DND-41 (cell line): ENCODE measurements at regions not wholly inside any gene's neighbourhood (a gene's known extent, or its start where the extent isn't known, plus 50 kb on each side); places are given as distances from the start of the nearest gene placed in this dataset.

Source experiments
- ATAC-seq: fragments of 200-7000 bp; cut with Tn5 transposase; 3 replicates; pipeline ENCODE4 v1.9.1; 2021; ENCODE audit warnings: low read depth; ENCODE audit not compliant: insufficient read depth
- DNase-seq: peaks from one replicate; pipeline ENCODE4 v3.0.0-alpha.2; 2020
- H2AFZ ChIP-seq: 2 replicates; pipeline ENCODE4 v1.6.0; 2012; ENCODE audit warnings: low read depth, low read length
- H3K27ac ChIP-seq: 2 replicates; pipeline ENCODE4 v1.5.1; 2012; ENCODE audit warnings: low read length, inconsistent platforms
- H3K27me3 ChIP-seq: fragments of 200-600 bp; sonication (generic); 2 replicates; pipeline ENCODE4 v1.6.0; 2012; ENCODE audit warnings: low read length, mild to moderate bottlenecking, inconsistent platforms; ENCODE audit not compliant: insufficient read depth, poor library complexity
- H3K36me3 ChIP-seq: 2 replicates; pipeline ENCODE4 v1.5.1; 2012; ENCODE audit warnings: low read length, inconsistent platforms; ENCODE audit not compliant: insufficient read depth
- H3K4me1 ChIP-seq: 2 replicates; pipeline ENCODE4 v1.5.1; 2012; ENCODE audit warnings: mild to moderate bottlenecking, low read length; ENCODE audit not compliant: insufficient read depth
- H3K4me2 ChIP-seq: 2 replicates; pipeline ENCODE4 v1.6.0; 2012; ENCODE audit warnings: mild to moderate bottlenecking, moderate library complexity, low read length, inconsistent platforms; ENCODE audit not compliant: insufficient read depth
- H3K4me3 ChIP-seq, 2 experiments: fragments of 200-600 bp in 1 of 2; shearing (Covaris generic) in 1 of 2; 2 replicates each; pipeline ENCODE4 v1.5.1; 2012 to 2016; ENCODE audit warnings: inconsistent platforms in 2 of 2, low read length in 2 of 2, mild to moderate bottlenecking in 2 of 2, low read depth in 1 of 2, moderate library complexity in 1 of 2
- H3K79me2 ChIP-seq: 2 replicates; pipeline ENCODE4 v1.6.0; 2012; ENCODE audit warnings: low read length, inconsistent platforms; ENCODE audit not compliant: insufficient read depth
- H3K9ac ChIP-seq: 2 replicates; pipeline ENCODE4 v1.6.0; 2012; ENCODE audit warnings: low read depth, mild to moderate bottlenecking, inconsistent platforms, low read length, moderate library complexity
- H3K9me3 ChIP-seq: 2 replicates; pipeline ENCODE4 v1.5.1; 2012; ENCODE audit warnings: low read length, moderate library complexity, mild to moderate bottlenecking, inconsistent platforms; ENCODE audit not compliant: insufficient read depth, severe bottlenecking
- H4K20me1 ChIP-seq: 2 replicates; pipeline ENCODE4 v1.6.0; 2012; ENCODE audit warnings: low read length; ENCODE audit not compliant: insufficient read depth
- EZH2 ChIP-seq: IDR thresholded peaks from 3 replicates; pipeline ENCODE4 v1.6.1; 2012; ENCODE audit warnings: borderline replicate concordance, low read depth, mild to moderate bottlenecking, moderate library complexity, low read length, inconsistent platforms; ENCODE audit not compliant: severe bottlenecking
- TF ChIP-seq, protein P1 (sequence below): IDR thresholded peaks from 2 replicates; pipeline ENCODE4 v1.5.1; 2012; ENCODE audit warnings: borderline replicate concordance, low read length, moderate library complexity, mild to moderate bottlenecking; ENCODE audit not compliant: poor library complexity, severe bottlenecking; ENCODE audit errors: extremely low read depth

DNA sequence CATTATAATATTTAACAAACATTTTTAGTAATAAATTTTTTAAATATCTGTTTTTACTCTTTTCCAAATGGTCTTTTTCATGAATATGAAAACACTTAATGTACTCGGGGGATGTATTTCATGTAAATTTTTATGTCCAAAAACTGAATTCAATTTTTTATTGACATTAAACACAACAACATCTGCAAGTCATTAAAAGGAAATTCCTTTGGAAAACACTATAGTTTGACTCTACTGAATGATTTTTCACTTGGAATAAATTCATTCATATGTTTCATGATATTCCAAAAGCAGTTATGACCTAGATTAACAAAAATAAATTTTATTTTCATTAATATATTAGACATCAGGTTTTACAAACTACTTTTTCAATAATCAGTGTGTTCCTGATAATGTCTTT, 239.8 kb upstream of the AGTR1 start:
- no peaks in the 10 kb centered on the region for H3K27me3 ChIP-seq
- no peaks in the 10 kb centered on the region for H3K9me3 ChIP-seq
- H3K9ac ChIP-seq = no peak overlapping the region
- H3K4me2 ChIP-seq = no peak overlapping the region
- H3K27ac ChIP-seq = no peak overlapping the region
- H4K20me1 ChIP-seq = no peaks in the 10 kb centered on the region
- no peaks in the 10 kb centered on the region for H3K36me3 ChIP-seq
- ATAC-seq (no peak), DNase-seq (no peak)
- H3K4me1 ChIP-seq = no peaks in the 10 kb centered on the region
- TF ChIP-seq, protein P1, sequence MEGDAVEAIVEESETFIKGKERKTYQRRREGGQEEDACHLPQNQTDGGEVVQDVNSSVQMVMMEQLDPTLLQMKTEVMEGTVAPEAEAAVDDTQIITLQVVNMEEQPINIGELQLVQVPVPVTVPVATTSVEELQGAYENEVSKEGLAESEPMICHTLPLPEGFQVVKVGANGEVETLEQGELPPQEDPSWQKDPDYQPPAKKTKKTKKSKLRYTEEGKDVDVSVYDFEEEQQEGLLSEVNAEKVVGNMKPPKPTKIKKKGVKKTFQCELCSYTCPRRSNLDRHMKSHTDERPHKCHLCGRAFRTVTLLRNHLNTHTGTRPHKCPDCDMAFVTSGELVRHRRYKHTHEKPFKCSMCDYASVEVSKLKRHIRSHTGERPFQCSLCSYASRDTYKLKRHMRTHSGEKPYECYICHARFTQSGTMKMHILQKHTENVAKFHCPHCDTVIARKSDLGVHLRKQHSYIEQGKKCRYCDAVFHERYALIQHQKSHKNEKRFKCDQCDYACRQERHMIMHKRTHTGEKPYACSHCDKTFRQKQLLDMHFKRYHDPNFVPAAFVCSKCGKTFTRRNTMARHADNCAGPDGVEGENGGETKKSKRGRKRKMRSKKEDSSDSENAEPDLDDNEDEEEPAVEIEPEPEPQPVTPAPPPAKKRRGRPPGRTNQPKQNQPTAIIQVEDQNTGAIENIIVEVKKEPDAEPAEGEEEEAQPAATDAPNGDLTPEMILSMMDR = no peak
- TF ChIP-seq EZH2 = no peak
- no peaks in the 10 kb centered on the region for H3K79me2 ChIP-seq
- no peak overlapping the region for H2AFZ ChIP-seq
- no peak overlapping the region for H3K4me3 ChIP-seq

DNA sequence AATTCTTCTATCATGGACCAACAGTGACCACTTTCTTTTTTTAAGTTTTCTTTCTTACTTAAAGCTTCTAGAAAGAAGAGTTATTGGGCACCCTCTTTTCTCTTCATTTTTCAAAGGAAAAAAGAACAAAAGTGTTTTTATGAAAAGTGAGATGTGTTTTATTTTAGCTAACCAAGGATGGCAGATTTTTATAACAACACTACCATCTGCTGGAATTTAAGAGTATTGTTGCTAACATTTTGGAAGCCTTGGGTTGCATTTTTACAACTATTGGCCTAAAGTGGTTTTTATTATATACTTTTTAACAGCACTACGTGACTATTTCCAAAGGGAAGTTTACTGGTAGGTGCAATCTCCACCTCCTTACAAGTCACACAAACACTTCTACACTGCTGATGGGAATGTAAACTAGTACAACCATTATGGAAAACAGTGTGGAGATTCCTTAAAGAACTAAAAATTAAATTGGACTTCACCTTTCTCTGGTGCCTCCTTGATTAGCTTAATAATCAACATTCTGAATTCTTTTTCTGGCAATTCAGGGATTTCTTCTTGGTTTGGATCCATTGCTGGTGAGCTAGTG, 237.7 kb upstream of the AGTR1 start:
- ATAC-seq (no peak), DNase-seq (no peak)
- TF ChIP-seq, protein P1 = peak; percentile 52
- no peak for TF ChIP-seq EZH2
- Histone ChIP-seq H3K27ac (no peak overlapping the region), H3K4me1 (no peaks in the 10 kb centered on the region), H2AFZ (no peak overlapping the region), H3K27me3 (no peaks in the 10 kb centered on the region), H4K20me1 (no peaks in the 10 kb centered on the region), H3K9me3 (no peaks in the 10 kb centered on the region), H3K79me2 (no peaks in the 10 kb centered on the region), H3K4me3 (no peak overlapping the region), H3K9ac (no peak overlapping the region), H3K4me2 (no peak overlapping the region), H3K36me3 (no peaks in the 10 kb centered on the region)

DNA sequence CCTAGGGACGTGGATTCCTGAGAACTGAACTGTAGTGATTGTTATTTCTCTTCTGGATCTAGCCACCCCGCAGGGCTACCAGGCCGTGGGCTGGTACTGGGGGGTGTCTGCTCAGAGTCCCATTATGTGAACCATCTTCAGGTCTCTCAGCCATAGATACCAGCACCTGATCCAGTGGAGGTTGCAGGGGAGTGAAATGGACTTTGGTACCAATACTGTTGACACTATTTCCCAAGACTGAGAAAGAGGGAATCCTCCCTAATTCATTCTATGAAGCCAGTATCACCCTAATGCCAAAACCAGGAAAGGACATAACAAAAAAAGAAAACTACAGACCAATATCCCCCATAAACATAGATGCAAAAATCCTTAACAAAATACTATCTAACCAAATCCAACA, 237.0 kb upstream of the AGTR1 start:
- H3K27me3 ChIP-seq = no peaks in the 10 kb centered on the region
- ATAC-seq = no peak

More for the DNA sequence above, 237.0 kb upstream of the AGTR1 start:
- H3K4me3 ChIP-seq = no peak overlapping the region
- no peak overlapping the region for H3K9ac ChIP-seq
- H3K27ac ChIP-seq = no peak overlapping the region
- no peak for DNase-seq
- no peak overlapping the region for H2AFZ ChIP-seq
- TF ChIP-seq, protein P1 = no peak
- TF ChIP-seq EZH2 = no peak
- H4K20me1 ChIP-seq = no peaks in the 10 kb centered on the region
- no peaks in the 10 kb centered on the region for H3K9me3 ChIP-seq
- no peaks in the 10 kb centered on the region for H3K36me3 ChIP-seq
- H3K4me1 ChIP-seq = no peaks in the 10 kb centered on the region
- no peaks in the 10 kb centered on the region for H3K79me2 ChIP-seq
- H3K4me2 ChIP-seq = no peak overlapping the region
